Heart right ventricle (tissue), 16 donors: ENCODE measurements at regions not wholly inside any gene's neighbourhood (a gene's known extent, or its start where the extent isn't known, plus 50 kb on each side); places are given as distances from the start of the nearest gene placed in this dataset.
A peak's percentile ranks its signal among the peaks of the same experiment; 100 is the strongest.

ENCODE experiments used
- ATAC-seq, 8 donors: fragments of 200-7000 bp; cut with Tn5 transposase; one replicate each; pipeline ENCODE4 v1.9.1; 2020; ENCODE audit warnings: mild to moderate bottlenecking in 8 of 8, moderate library complexity in 8 of 8, moderate number of reproducible peaks in 1 of 8
- DNase-seq, 2 donors: peaks; one replicate each; pipeline ENCODE4 v3.0.0-alpha.2; 2020
- H3K27ac ChIP-seq, 10 donors: fragments of 200-600 bp; sonication (generic) in 2 of 10; one replicate each; pipeline versions ENCODE4 v1.5.0 to v1.8.0; 2020 to 2022; ENCODE audit warnings: mild to moderate bottlenecking in 3 of 10
- H3K27me3 ChIP-seq, 7 donors: fragments of 200-600 bp; one replicate each; pipeline ENCODE4 v1.8.0; 2021 to 2022; ENCODE audit warnings: mild to moderate bottlenecking in 2 of 7
- H3K36me3 ChIP-seq, 9 donors: fragments of 200-600 bp; sonication (generic) in 1 of 9; one replicate each; pipeline versions ENCODE4 v1.5.0 to v1.8.0; 2020 to 2022; ENCODE audit warnings: mild to moderate bottlenecking in 2 of 9
- H3K4me1 ChIP-seq, 9 donors: fragments of 200-600 bp; sonication (generic) in 1 of 9; one replicate each; pipeline versions ENCODE4 v1.5.0 to v1.8.0; 2020 to 2022; ENCODE audit warnings: mild to moderate bottlenecking in 4 of 9
- H3K4me3 ChIP-seq, 10 donors: fragments of 200-600 bp; sonication (generic) in 2 of 10; one replicate each; pipeline versions ENCODE4 v1.5.0 to v1.8.0; 2020 to 2022; ENCODE audit warnings: mild to moderate bottlenecking in 7 of 10, moderate library complexity in 2 of 10
- H3K9me3 ChIP-seq, 11 donors: fragments of 200-600 bp in 10 of 11; sonication (generic) in 2 of 11; one replicate each; pipeline versions ENCODE4 v1.5.0 to v1.8.0; 2013 to 2022; ENCODE audit warnings: mild to moderate bottlenecking in 2 of 11, control low read depth in 1 of 11, moderate library complexity in 1 of 11
- CTCF ChIP-seq, 9 donors: fragments of 200-600 bp; sonication (generic) in 2 of 9; IDR thresholded peaks; one replicate each; pipeline versions ENCODE4 v1.5.0 to v1.8.0; 2021 to 2022; ENCODE audit warnings: antibody characterized with exemption in 9 of 9, mild to moderate bottlenecking in 5 of 9, moderate library complexity in 1 of 9
- WGBS, 2 donors: extraction: QIAGEN DNeasy Blood & Tissue Kit; methylation state at CpG; one replicate each; pipeline ENCODE4 v1.1.7; 2013; ENCODE audit warnings: inconsistent platforms in 1 of 2; 5-methylcytosine and 5-hydroxymethylcytosine counted together
- intact Hi-C, 10 donors: fragments of 100-400 bp; cut with DNase I; formaldehyde crosslinking; loops; one replicate each; pipeline versions ENCODE4 v1.11.1 to v1.14.2; 2022
- donor health status: Arrhythmogenic right ventricular cardiomyopathy.
- donor health status: ischemic (EF 13 %, LVEDD 7.1; RV severe dilation, severe dysfunction).
- donor health status: healthy with polysubstance abuse.
- donor health status: DM: no; HTN: yes; CAD: no.
- donor health status: DM: no; HTN: no; CAD: no.
- donor health status: ischemic (EF 25% LVEDD 6.9; RV normal size, moderate dysfunction).
- donor health status: ischemic (EF 25% LVEDD 5.7; RV mildly dilated, moderate dysfunction).
- donor health status: healthy.
- donor health status: DM: yes; HTN: yes; CAD: no.
- donor health status: Ischemic cardiomyopathy.
- donor health status: ischemic (EF 35%, LVEDD 5.7; RV mildly dilated, moderate dysfunction).
- donor health status: nonischemic (EF 11% LVEDD 7.7; RV severe dilation, severe dysfunction).
- donor health status: DM: yes; HTN: yes; CAD: no.
- donor health status: PGD.
- donor health status: ischemic (EF 29% LVEDD 5.4; RV normal size, mild dysfunction).
- donor health status: nonischemic (EF 23%, LVEDD 6.1; RV moderate dilation, normal function).

- H3K9me3 ChIP-seq: peaks cover 0 to 46% (median 12%) of the 10 kb centered on the region in 11 donors
- ATAC-seq (no peak), DNase-seq (peak in 1 of 2 donors; percentile 5)
- WGBS, 2 donors: 96 to 97% methylated on average over 33 of the region's 33 CpGs
- no peaks in the 10 kb centered on the region for H3K36me3 ChIP-seq
- no peaks in the 10 kb centered on the region for H3K27me3 ChIP-seq
- no peak for TF ChIP-seq CTCF (IDR thresholded peaks at IDR 0.05)
- no peak overlapping the region for H3K27ac ChIP-seq
- no peak overlapping the region for H3K4me3 ChIP-seq
- intact Hi-C loops: no loop called here
- no peaks in the 10 kb centered on the region for H3K4me1 ChIP-seq
Measured at GRCh38 chr11:23405350-23405937, 545.2 kb upstream of the CCDC179 start.

GRCh38 chr11:23406131-23406819, 546.0 kb upstream of the CCDC179 start:
- no peaks in the 10 kb centered on the region for H3K4me1 ChIP-seq

GRCh38 chr11:23413057-23413456, 552.8 kb upstream of the CCDC179 start:
- WGBS, 2 donors: 78% methylated on average over 1 of the region's 1 CpG
- no peaks in the 10 kb centered on the region for H3K4me1 ChIP-seq
- no peak for TF ChIP-seq CTCF (IDR thresholded peaks at IDR 0.05)
- DNase-seq (no peak), ATAC-seq (no peak)
- H3K36me3 ChIP-seq: no peaks in the 10 kb centered on the region
- intact Hi-C loops: no loop called here
- H3K27me3 ChIP-seq: no peaks in the 10 kb centered on the region
- H3K9me3 ChIP-seq: peaks cover 0 to 37% (median 10%) of the 10 kb centered on the region in 11 donors
- H3K4me3 ChIP-seq: no peak overlapping the region
- H3K27ac ChIP-seq: no peak overlapping the region

More at GRCh38 chr11:23406131-23406819, 546.0 kb upstream of the CCDC179 start:
- no peak for TF ChIP-seq CTCF (IDR thresholded peaks at IDR 0.05)
- ATAC-seq (no peak), DNase-seq (no peak)
- Histone ChIP-seq H3K9me3 (peaks cover 0 to 55% (median 13%) of the 10 kb centered on the region in 11 donors), H3K4me3 (no peak overlapping the region), H3K27me3 (no peaks in the 10 kb centered on the region), H3K36me3 (no peaks in the 10 kb centered on the region), H3K27ac (no peak overlapping the region)
- intact Hi-C loops: no loop called here
- 90 to 91% methylated on average over 23 of the region's 23 CpGs for WGBS, 2 donors

GRCh38 chr11:23423104-23423503, 562.8 kb upstream of the CCDC179 start:
- WGBS, 2 donors: 74 to 79% methylated on average over 4 of the region's 4 CpGs
- ATAC-seq (no peak), DNase-seq (no peak)
- Histone ChIP-seq H3K27ac (no peak overlapping the region), H3K27me3 (no peaks in the 10 kb centered on the region), H3K4me3 (no peak overlapping the region), H3K9me3 (no peaks in the 10 kb centered on the region), H3K4me1 (no peaks in the 10 kb centered on the region), H3K36me3 (no peaks in the 10 kb centered on the region)
- intact Hi-C loops: no loop called here
- TF ChIP-seq CTCF (IDR thresholded peaks at IDR 0.05): no peak
